PFSK-1 (cell line): ENCODE measurements at regions not wholly inside any gene's neighbourhood (a gene's known extent, or its start where the extent isn't known, plus 50 kb on each side); places are given as distances from the start of the nearest gene placed in this dataset.

ENCODE experiments used
- REST ChIP-seq, 2 experiments: IDR thresholded peaks; 2 replicates each; pipeline versions ENCODE4 v1.6.1 to v1.8.0; 2011 to 2012; ENCODE audit warnings: low read depth in 2 of 2, low read length in 2 of 2, control low read depth in 1 of 2, inconsistent platforms in 1 of 2, mild to moderate bottlenecking in 1 of 2, moderate library complexity in 1 of 2; ENCODE audit not compliant: insufficient read depth in 1 of 2
- SIN3A ChIP-seq: IDR thresholded peaks from 2 replicates; pipeline ENCODE4 v1.6.1; 2012; ENCODE audit warnings: mild to moderate bottlenecking, low read length, moderate library complexity, borderline replicate concordance; ENCODE audit not compliant: insufficient read depth
- TAF1 ChIP-seq: IDR thresholded peaks from 2 replicates; pipeline ENCODE4 v1.6.1; 2012; ENCODE audit warnings: low read length, control low read depth, borderline replicate concordance; ENCODE audit not compliant: insufficient read depth

DNA sequence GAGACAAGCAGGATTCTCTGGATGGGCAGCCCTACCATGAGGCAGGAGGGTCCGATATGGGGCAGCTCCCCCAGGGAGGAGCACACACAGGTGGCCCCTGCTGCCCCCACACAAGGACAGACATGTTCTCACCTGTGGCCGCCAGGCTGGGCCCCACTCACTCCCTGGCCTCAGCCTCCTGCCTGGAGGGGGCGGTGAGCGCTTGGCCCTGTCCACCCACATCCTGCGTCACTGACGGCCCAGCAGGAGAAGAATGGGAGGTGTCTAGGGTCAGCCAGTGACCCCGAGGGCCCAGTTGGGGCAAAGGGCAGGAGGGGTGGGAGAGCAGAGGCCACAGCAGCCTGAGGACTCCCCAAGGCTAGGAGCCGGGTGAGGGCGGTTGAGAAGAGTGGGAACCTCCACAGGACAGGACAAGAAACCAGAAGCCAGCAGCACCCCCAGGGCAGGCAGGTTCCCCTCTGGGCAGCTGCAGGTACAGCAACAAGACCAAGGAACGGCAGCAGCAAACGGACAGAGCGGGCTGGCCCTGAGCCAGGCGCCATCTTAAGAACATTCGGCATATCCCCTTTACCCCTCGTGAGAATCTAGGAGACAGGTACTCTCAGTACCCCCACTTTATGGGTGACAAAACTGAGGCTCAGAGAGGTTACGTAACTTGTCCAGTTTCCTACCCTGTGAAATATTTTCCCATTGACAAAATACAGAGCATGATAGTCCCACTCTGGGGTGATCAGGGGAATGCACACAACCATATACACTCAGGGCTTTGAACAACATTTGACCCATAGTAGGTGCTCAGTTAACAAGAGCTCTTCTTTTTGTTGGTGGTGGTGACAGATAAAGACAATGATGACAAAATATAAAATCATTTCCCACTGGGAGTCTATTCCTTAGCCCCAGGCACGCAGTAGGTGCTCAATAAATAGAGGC lies 74.3 kb downstream of the NCOR2 start:
- no peak for TF ChIP-seq REST (IDR thresholded peaks at IDR 0.05; ENCODE audit: insufficient read depth in 1 of 2, low read depth in 2 of 2, low read length in 2 of 2)
- TF ChIP-seq TAF1 = no peak
- no peak for TF ChIP-seq SIN3A
